Stimulated activated CD4-positive, alpha-beta T cell treated with anti-CD3 and anti-CD28 coated beads, Interleukin-12 subunit alpha, Interleukin-12 subunit beta, amount 100 ng/mL, for 4 hours (primary cell): ENCODE measurements at regions not wholly inside any gene's neighbourhood (a gene's known extent, or its start where the extent isn't known, plus 50 kb on each side); places are given as distances from the start of the nearest gene placed in this dataset.

Source experiments
- DNase-seq: peaks from one replicate; pipeline ENCODE4 v3.0.0-alpha.2; 2020

GRCh38 chr14:61953602-61954001 lies 191.4 kb downstream of the SNAPC1 start:
- no peak for DNase-seq

- DNase-seq = no peak
These were observed 192.1 kb downstream of the SNAPC1 start for GRCh38 chr14:61954306-61954705.

- no peak for DNase-seq
These were observed 194.3 kb downstream of the SNAPC1 start for GRCh38 chr14:61956517-61956916.

DNA sequence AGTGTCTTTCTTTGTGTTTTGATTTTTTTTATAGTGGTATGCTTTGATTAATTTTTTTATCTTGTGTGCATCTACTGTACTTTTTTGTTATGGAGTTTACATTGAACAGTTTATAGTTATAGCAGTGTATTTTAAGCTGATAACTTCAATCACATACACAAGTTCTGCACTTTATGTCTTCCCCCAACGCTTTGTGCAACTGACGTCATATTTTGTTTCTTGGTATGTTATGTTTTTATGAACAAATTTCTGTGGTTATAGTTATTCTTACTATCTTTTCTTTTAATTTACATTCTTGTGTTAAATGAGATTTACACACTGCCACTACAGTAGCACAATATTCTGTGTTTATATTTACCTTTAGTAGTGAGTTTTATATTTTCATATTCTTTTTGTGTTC lies 197.1 kb downstream of the SNAPC1 start:
- no peak for DNase-seq

GRCh38 chr14:61961369-61961768 lies 199.1 kb downstream of the SNAPC1 start:
- DNase-seq = no peak

- no peak for DNase-seq
These were observed 201.7 kb downstream of the SNAPC1 start for GRCh38 chr14:61963926-61964325.

GRCh38 chr14:61965030-61965745 lies 203.0 kb downstream of the SNAPC1 start:
- no peak for DNase-seq

GRCh38 chr14:61968207-61968606 lies 206.0 kb downstream of the SNAPC1 start:
- no peak for DNase-seq

DNA sequence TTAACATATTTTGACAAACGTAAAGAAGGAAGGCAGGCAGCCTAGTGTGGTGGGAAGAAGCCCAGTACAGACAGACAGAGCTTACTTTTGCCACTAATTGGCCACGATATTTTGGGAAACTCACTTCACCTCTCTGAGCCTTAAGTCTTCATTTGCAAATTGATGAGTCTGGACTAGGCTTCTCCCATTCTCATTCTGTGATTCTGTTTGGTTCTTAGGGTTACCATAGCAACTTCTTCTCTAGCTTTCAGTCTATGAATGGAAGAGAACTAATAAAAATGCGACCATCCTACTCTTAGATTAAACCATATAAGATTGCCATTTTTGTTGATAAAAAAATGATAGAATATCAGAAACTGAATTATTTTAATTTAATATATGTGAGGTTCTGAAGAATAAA lies 210.5 kb downstream of the SNAPC1 start:
- DNase-seq = no peak

GRCh38 chr14:61973981-61974380 lies 211.8 kb downstream of the SNAPC1 start:
- DNase-seq = no peak

DNA sequence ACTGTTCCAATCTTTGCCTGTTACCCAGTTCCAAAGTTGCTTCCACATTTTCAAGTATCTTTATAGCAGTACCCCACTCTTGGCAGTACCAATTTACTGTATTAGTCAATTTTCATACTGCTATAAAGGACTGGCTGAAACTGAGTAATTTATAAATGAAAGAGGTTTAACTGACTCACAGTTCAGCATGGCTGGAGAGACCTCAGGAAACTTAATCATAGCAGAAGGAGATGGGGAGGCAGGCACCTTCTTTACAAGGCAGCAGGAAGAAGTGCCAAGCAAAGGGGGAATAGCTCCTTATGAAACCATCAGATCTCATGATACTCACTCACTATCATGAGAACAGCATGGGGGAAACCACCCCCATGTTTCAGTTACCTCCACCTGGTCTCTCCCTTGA lies 215.0 kb downstream of the SNAPC1 start:
- no peak for DNase-seq

- DNase-seq = no peak
These were observed 226.0 kb downstream of the SNAPC1 start for GRCh38 chr14:61988240-61988639.

DNA sequence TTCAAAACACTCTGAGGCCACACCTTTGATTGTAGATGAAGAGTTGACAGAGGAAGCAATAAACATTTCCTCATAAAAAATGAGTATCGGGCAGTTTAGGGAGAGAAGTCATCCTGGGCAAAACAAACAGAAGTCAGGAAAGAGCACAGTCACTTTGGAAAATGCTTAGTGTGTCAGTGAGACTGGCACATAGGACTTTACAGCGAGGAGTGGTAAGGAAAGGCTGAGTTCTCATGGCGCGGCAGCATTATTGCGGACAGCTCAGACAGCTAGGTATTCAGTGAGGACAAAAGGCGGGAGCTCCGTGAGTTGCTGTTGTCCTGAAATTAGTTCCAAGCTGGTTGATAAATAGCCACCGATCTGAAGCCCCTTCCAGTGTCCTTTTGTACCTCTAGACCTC lies 229.9 kb downstream of the SNAPC1 start:
- DNase-seq = no peak

GRCh38 chr14:61992926-61993325 lies 230.7 kb downstream of the SNAPC1 start:
- DNase-seq = no peak

GRCh38 chr14:61994589-61994988 lies 232.4 kb downstream of the SNAPC1 start:
- no peak for DNase-seq

- DNase-seq = no peak
These were observed 234.5 kb downstream of the SNAPC1 start for GRCh38 chr14:61996753-61997152.

- no peak for DNase-seq
These were observed 234.9 kb downstream of the SNAPC1 start for GRCh38 chr14:61997161-61997560.

DNA sequence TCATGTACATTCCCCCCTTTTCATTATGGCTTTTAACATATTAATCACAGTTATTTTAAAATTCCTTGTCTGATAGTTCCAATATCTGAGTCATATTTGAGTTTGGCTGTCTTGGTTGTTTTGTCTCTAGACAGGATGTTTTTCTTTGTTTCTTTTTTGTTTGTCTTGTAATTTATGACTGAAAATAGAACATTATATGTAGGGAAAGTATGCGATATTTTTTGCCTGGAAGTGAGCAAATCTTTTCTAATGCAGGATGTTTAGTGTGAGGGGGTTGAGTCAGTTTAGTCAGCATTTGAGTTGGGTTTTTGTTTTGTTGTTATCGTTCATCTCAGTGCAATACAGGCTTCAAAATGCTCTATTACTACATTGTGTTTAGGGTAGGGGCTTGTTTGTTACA lies 239.7 kb downstream of the SNAPC1 start:
- DNase-seq = no peak

DNA sequence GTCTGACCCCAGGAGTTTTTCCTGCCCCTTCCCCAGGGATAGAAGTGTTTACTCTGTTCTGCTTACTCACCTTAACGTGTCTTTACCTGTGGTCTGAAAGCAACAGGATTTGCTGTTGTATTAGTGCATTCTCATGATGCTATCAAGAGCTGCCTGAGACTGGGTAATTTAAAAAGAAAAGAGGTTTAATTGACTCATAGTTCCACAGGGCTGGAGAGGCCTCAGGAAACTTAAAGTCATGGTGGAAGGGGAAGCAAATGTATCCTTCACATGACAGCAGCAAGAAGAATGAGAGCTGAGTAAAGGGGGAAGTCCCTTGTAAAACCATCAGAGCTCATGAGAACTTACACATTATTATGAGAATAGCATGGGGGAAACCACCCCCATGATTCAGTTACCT lies 240.4 kb downstream of the SNAPC1 start:
- DNase-seq = no peak

GRCh38 chr14:62003701-62004100 lies 241.5 kb downstream of the SNAPC1 start:
- DNase-seq = no peak

GRCh38 chr14:62006116-62006731 lies 244.0 kb downstream of the SNAPC1 start:
- DNase-seq = no peak

GRCh38 chr14:62015243-62015642 lies 253.0 kb downstream of the SNAPC1 start:
- DNase-seq = no peak

DNA sequence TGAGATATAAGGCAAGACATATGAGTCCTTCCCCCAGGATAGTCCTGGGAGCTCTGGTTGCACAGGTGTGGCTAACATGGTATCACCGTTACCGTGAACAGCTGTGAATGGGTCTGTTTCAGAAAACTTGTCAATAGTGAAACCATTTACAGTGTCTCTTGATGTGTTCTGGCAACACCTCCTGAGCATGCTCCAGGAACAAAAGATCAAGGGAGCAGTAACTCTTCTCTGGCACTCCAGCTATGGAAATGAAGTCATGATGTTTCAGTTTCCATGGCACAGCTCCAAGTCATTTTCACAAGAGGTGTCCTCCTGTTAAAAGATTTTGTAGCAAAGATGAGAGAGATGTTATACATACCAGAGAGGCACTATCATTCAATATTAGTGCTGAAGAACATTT lies 253.7 kb downstream of the SNAPC1 start:
- DNase-seq = no peak

GRCh38 chr14:62017651-62018230 lies 255.5 kb downstream of the SNAPC1 start:
- no peak for DNase-seq

DNA sequence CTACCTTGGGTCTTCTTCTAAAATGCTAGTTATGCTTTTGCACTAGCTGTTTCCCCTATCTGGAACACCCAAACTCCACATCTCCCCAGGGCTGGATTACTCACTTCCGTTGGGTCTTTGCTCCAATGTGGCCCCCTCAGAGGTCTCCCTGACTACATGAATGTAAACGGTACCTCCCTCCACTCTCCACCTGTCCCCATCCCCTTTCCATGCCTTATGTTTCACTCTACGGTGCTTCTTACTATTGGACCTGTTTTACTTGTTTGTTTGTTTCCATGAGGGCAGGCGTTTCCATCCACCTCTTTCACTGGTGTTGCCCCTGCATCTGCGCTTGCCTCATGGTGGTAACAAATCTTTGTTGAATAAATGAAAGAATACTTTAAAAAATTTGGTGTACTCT lies 256.4 kb downstream of the SNAPC1 start:
- no peak for DNase-seq
